NT2/D1 (cell line): ENCODE measurements at regions not wholly inside any gene's neighbourhood (a gene's known extent, or its start where the extent isn't known, plus 50 kb on each side); places are given as distances from the start of the nearest gene placed in this dataset.

Experiments used
- DNase-seq: peaks from one replicate; pipeline ENCODE4 v3.0.0-alpha.2; 2011; ENCODE audit warnings: low read depth, low spot score
- H3K27me3 ChIP-seq: 2 replicates; pipeline ENCODE4 v1.6.0; 2011; ENCODE audit warnings: mild to moderate bottlenecking; ENCODE audit not compliant: insufficient read length, insufficient read depth
- H3K36me3 ChIP-seq: 2 replicates; pipeline ENCODE4 v1.6.1; 2011; ENCODE audit warnings: mild to moderate bottlenecking, low read length, mixed read lengths; ENCODE audit not compliant: insufficient read depth, insufficient read length
- H3K4me1 ChIP-seq: 2 replicates; pipeline ENCODE4 v1.5.1; 2011; ENCODE audit not compliant: insufficient read depth, insufficient read length
- H3K4me3 ChIP-seq: 2 replicates; pipeline ENCODE4 v1.5.1; 2011; ENCODE audit warnings: low read depth; ENCODE audit not compliant: insufficient read length
- H3K9ac ChIP-seq: 2 replicates; pipeline ENCODE4 v1.6.0; 2011; ENCODE audit warnings: low read depth; ENCODE audit not compliant: insufficient read length
- H3K9me3 ChIP-seq: 2 replicates; pipeline ENCODE4 v1.5.1; 2011; ENCODE audit warnings: mild to moderate bottlenecking, low read length; ENCODE audit not compliant: insufficient read depth
- SUZ12 ChIP-seq: IDR thresholded peaks from 2 replicates; pipeline ENCODE4 v1.6.1; 2011; ENCODE audit not compliant: insufficient read length, insufficient read depth; ENCODE audit errors: extremely low read depth
- YY1 ChIP-seq: IDR thresholded peaks from 2 replicates; pipeline ENCODE4 v1.6.1; 2011; ENCODE audit not compliant: insufficient read length, insufficient read depth
- ZNF274 ChIP-seq: IDR thresholded peaks from 2 replicates; pipeline ENCODE4 v1.6.1; 2011; ENCODE audit warnings: mild to moderate bottlenecking, low read depth, low read length

DNA sequence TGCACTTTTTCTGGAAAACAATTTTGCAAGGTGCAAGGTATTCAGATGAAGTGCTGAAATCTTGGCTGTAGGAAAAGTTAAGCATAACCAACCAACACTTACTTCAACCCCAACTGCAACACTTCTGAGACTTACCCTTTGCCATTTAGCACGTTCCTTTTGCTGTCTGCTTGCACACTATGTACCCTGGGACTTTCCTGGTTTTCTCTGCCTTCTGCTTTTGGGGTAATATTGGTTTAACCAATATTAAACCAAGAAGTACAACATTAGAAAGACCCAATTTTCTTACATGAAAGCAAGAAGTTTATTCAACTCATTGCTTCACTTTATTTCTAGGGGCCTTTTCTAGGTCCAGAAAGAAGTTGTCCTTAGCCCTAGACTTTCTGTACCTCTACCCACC, 193.0 kb downstream of the HLX start:
- no peak for DNase-seq
- peaks cover 7% of the 10 kb centered on the region; the same call in 1 of the 2 replicates for H3K9me3 ChIP-seq
- TF ChIP-seq ZNF274 (no peak), YY1 (no peak), SUZ12 (no peak)
- no peak overlapping the region for H3K9ac ChIP-seq
- no peaks in the 10 kb centered on the region for H3K4me1 ChIP-seq
- H3K36me3 ChIP-seq: no peaks in the 10 kb centered on the region
- H3K27me3 ChIP-seq: no peaks in the 10 kb centered on the region
- H3K4me3 ChIP-seq: no peak overlapping the region

DNA sequence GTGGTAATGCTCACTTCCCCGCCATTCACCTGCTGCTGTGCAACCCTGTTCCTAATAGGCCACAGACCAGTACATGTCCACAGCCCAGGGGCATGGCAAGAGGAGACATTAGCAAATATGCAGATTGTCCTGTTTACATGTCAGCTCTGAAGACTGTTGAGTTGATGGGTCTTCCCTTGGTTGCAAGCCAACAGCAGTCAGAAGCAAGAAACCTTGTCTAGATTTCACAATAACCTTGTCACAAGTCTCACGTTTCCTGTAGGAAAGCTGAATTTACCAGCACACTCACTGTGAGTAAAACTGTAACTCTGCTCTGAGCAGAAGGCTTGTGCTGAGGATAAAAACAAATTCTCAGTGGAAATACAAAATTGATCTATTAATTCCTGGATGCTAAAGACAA, 195.1 kb downstream of the HLX start:
- DNase-seq: no peak
- Histone ChIP-seq H3K9me3 (peaks cover 7% of the 10 kb centered on the region; the same call in 1 of the 2 replicates), H3K9ac (no peak overlapping the region), H3K4me3 (no peak overlapping the region), H3K36me3 (no peaks in the 10 kb centered on the region), H3K27me3 (no peaks in the 10 kb centered on the region), H3K4me1 (no peaks in the 10 kb centered on the region)
- no peak for TF ChIP-seq SUZ12
- no peak for TF ChIP-seq ZNF274
- no peak for TF ChIP-seq YY1

DNA sequence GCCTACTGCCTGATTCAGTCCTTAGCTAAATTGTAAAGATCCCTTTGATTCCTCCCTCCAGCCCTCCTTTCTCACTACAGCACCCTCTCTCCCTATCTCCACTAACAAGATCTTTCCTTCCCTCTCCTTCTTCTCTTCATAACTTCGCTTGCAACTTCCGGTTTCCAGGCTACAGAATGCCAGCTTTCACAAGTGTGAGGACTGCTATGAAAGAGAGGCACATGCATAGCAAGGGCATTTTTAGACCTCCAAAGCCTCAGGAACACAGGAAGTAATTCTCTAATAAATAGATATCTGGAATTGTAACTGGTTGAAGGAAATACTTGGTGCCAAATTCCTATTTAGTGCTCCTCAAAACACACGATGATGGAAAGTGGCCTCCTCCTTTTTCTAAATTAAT, 196.7 kb downstream of the HLX start:
- no peak overlapping the region for H3K4me3 ChIP-seq
- no peak overlapping the region for H3K9ac ChIP-seq
- no peaks in the 10 kb centered on the region for H3K27me3 ChIP-seq
- no peak for DNase-seq
- peaks cover 7% of the 10 kb centered on the region; the same call in 1 of the 2 replicates for H3K9me3 ChIP-seq
- H3K4me1 ChIP-seq: no peaks in the 10 kb centered on the region
- H3K36me3 ChIP-seq: no peaks in the 10 kb centered on the region
- TF ChIP-seq ZNF274 (no peak), SUZ12 (no peak), YY1 (no peak)

DNA sequence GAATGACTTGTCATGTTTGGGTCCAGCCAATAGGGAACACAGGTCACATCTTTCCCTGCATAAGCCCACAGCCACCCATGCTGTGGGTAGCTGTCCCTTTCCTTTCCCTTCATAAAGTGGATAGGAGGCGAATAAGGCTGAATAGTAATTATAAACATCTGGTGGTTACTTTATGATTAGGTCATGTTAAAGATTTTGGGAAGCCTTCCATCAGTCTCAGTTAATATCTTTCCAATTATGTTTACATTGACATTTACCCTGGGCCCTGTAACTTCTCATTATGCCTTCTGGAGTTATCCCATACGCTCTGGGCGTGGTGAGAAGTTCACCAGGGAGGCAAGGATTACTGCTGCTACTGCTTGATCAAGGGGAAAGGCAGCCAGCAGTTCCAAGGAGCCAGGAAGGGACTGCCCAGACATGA, 197.2 kb downstream of the HLX start:
- TF ChIP-seq ZNF274 (no peak), SUZ12 (no peak)
- DNase-seq: no peak

GRCh38 chr1:221078260-221078965, 199.2 kb downstream of the HLX start:
- H3K9me3 ChIP-seq: peaks cover 7% of the 10 kb centered on the region; the same call in 1 of the 2 replicates
- H3K27me3 ChIP-seq: no peaks in the 10 kb centered on the region
- H3K4me3 ChIP-seq: no peak overlapping the region
- no peak for TF ChIP-seq SUZ12
- TF ChIP-seq YY1: no peak
- TF ChIP-seq ZNF274: no peak
- no peaks in the 10 kb centered on the region for H3K36me3 ChIP-seq
- DNase-seq: no peak
- no peak overlapping the region for H3K9ac ChIP-seq
- H3K4me1 ChIP-seq: no peaks in the 10 kb centered on the region

More for the DNA sequence above, 197.2 kb downstream of the HLX start:
- Histone ChIP-seq H3K4me3 (no peak overlapping the region), H3K4me1 (no peaks in the 10 kb centered on the region), H3K27me3 (no peaks in the 10 kb centered on the region), H3K9me3 (peaks cover 7% of the 10 kb centered on the region; the same call in 1 of the 2 replicates), H3K9ac (no peak overlapping the region), H3K36me3 (no peaks in the 10 kb centered on the region)

- TF ChIP-seq YY1: no peak
- TF ChIP-seq SUZ12: no peak
- no peak for TF ChIP-seq ZNF274
- no peaks in the 10 kb centered on the region for H3K36me3 ChIP-seq
- H3K4me1 ChIP-seq: no peaks in the 10 kb centered on the region
- H3K9me3 ChIP-seq: no peaks in the 10 kb centered on the region
- DNase-seq: no peak
- H3K9ac ChIP-seq: no peak overlapping the region
- H3K27me3 ChIP-seq: no peaks in the 10 kb centered on the region
- no peak overlapping the region for H3K4me3 ChIP-seq
These were observed 204.7 kb downstream of the HLX start for GRCh38 chr1:221083902-221084301.

- Histone ChIP-seq H3K36me3 (no peaks in the 10 kb centered on the region), H3K9me3 (no peaks in the 10 kb centered on the region), H3K27me3 (no peaks in the 10 kb centered on the region), H3K4me1 (no peaks in the 10 kb centered on the region), H3K4me3 (no peak overlapping the region), H3K9ac (no peak overlapping the region)
- TF ChIP-seq YY1 (no peak), SUZ12 (no peak), ZNF274 (no peak)
- no peak for DNase-seq
These were observed 205.4 kb downstream of the HLX start for GRCh38 chr1:221084681-221085080.
